H9 (cell line): ENCODE measurements at regions not wholly inside any gene's neighbourhood (a gene's known extent, or its start where the extent isn't known, plus 50 kb on each side); places are given as distances from the start of the nearest gene placed in this dataset.

Source experiments
- DNase-seq: peaks from one replicate; pipeline ENCODE4 v3.0.0-alpha.2; 2017
- H2AFZ ChIP-seq: one replicate; pipeline ENCODE4 v1.6.1; 2013; ENCODE audit warnings: mild to moderate bottlenecking, low read length, control low read depth, moderate library complexity
- H2AK5ac ChIP-seq: 2 replicates; pipeline ENCODE4 v1.6.1; 2013; ENCODE audit warnings: low read length, control low read depth, mixed read lengths; ENCODE audit not compliant: insufficient read length
- H2BK120ac ChIP-seq: one replicate; pipeline ENCODE4 v1.6.1; 2013; ENCODE audit warnings: low read depth, mild to moderate bottlenecking, low read length, control low read depth, inconsistent platforms; ENCODE audit not compliant: poor library complexity, severe bottlenecking
- H2BK12ac ChIP-seq: 2 replicates; pipeline ENCODE4 v1.6.1; 2013; ENCODE audit warnings: low read length, control low read depth, mixed read lengths, low read depth; ENCODE audit not compliant: insufficient read length
- H2BK15ac ChIP-seq: 2 replicates; pipeline ENCODE4 v1.6.1; 2013; ENCODE audit warnings: low read depth, low read length, control low read depth
- H2BK20ac ChIP-seq: one replicate; pipeline ENCODE4 v1.6.1; 2013; ENCODE audit warnings: low read depth, mild to moderate bottlenecking, low read length, control low read depth, inconsistent platforms; ENCODE audit not compliant: poor library complexity, severe bottlenecking
- H2BK5ac ChIP-seq: 2 replicates; pipeline ENCODE4 v1.6.1; 2013; ENCODE audit warnings: low read length, control low read depth, mixed read lengths; ENCODE audit not compliant: insufficient read length
- H3K14ac ChIP-seq: 2 replicates; pipeline ENCODE4 v1.6.1; 2013; ENCODE audit warnings: low read length, control low read depth; ENCODE audit not compliant: insufficient read depth
- H3K18ac ChIP-seq: 2 replicates; pipeline ENCODE4 v1.6.1; 2013; ENCODE audit warnings: low read depth, mild to moderate bottlenecking, mixed read lengths, low read length, control low read depth; ENCODE audit not compliant: insufficient read length
- H3K23ac ChIP-seq: 2 replicates; pipeline ENCODE4 v1.6.1; 2013; ENCODE audit warnings: low read length, control low read depth, mixed read lengths, low read depth; ENCODE audit not compliant: insufficient read length
- H3K23me2 ChIP-seq: 2 replicates; pipeline ENCODE4 v1.6.1; 2013; ENCODE audit warnings: low read depth, mild to moderate bottlenecking, mixed read lengths, low read length, control low read depth; ENCODE audit not compliant: insufficient read length, poor library complexity, severe bottlenecking
- H3K27ac ChIP-seq: 2 replicates; pipeline ENCODE4 v1.5.1; 2013; ENCODE audit warnings: low read length, control low read depth, mixed read lengths, low read depth; ENCODE audit not compliant: insufficient read length
- H3K27me3 ChIP-seq: 2 replicates; pipeline ENCODE4 v1.6.1; 2013; ENCODE audit warnings: low read length, control low read depth, inconsistent platforms; ENCODE audit not compliant: insufficient read depth
- H3K4ac ChIP-seq: 2 replicates; pipeline ENCODE4 v1.6.1; 2013; ENCODE audit warnings: low read depth, mild to moderate bottlenecking, control low read depth, inconsistent platforms, low read length, moderate library complexity
- H3K4me1 ChIP-seq: 2 replicates; pipeline ENCODE4 v1.6.1; 2013; ENCODE audit warnings: low read length, control low read depth, inconsistent platforms; ENCODE audit not compliant: insufficient read depth
- H3K4me2 ChIP-seq: 2 replicates; pipeline ENCODE4 v1.6.1; 2013; ENCODE audit warnings: low read length, control low read depth, mixed read lengths; ENCODE audit not compliant: insufficient read length, insufficient read depth
- H3K56ac ChIP-seq: 2 replicates; pipeline ENCODE4 v1.6.1; 2013; ENCODE audit warnings: low read depth, mild to moderate bottlenecking, mixed read lengths, low read length, control low read depth; ENCODE audit not compliant: insufficient read length
- H3K79me1 ChIP-seq: 2 replicates; pipeline ENCODE4 v1.6.1; 2013; ENCODE audit warnings: low read depth, mild to moderate bottlenecking, moderate library complexity, low read length, control low read depth, inconsistent platforms; ENCODE audit not compliant: insufficient read depth, poor library complexity, severe bottlenecking
- H3K79me2 ChIP-seq: 2 replicates; pipeline ENCODE4 v1.6.1; 2013; ENCODE audit warnings: low read length, control low read depth, inconsistent platforms; ENCODE audit not compliant: insufficient read depth
- H3K9ac ChIP-seq: 2 replicates; pipeline ENCODE4 v1.6.1; 2013; ENCODE audit warnings: low read length, control low read depth, mixed read lengths; ENCODE audit not compliant: insufficient read length; ENCODE audit errors: extremely low read depth
- H3K9me3 ChIP-seq: one replicate; pipeline ENCODE4 v1.6.1; 2013; ENCODE audit warnings: low read depth, low read length, inconsistent platforms; ENCODE audit not compliant: control insufficient read depth
- H3T11ph ChIP-seq: one replicate; pipeline ENCODE4 v1.6.1; 2013; ENCODE audit warnings: mild to moderate bottlenecking, low read length, control low read depth, inconsistent platforms
- H4K20me1 ChIP-seq: one replicate; pipeline ENCODE4 v1.6.1; 2013; ENCODE audit not compliant: control insufficient read depth, insufficient read length, insufficient read depth
- H4K5ac ChIP-seq: 2 replicates; pipeline ENCODE4 v1.6.1; 2013; ENCODE audit warnings: low read depth, mild to moderate bottlenecking, mixed read lengths, low read length, control low read depth; ENCODE audit not compliant: insufficient read length
- H4K8ac ChIP-seq: replicated peaks from 2 replicates; pipeline ENCODE4 v1.6.1; 2013; ENCODE audit warnings: low read length, control low read depth, mixed read lengths, low read depth; ENCODE audit not compliant: insufficient read length
- H4K91ac ChIP-seq: 2 replicates; pipeline ENCODE4 v1.6.1; 2013; ENCODE audit warnings: low read depth, mild to moderate bottlenecking, moderate library complexity, mixed read lengths, low read length, control low read depth; ENCODE audit not compliant: insufficient read length
- H3K27ac Mint-ChIP-seq, 3 experiments: 2 replicates in 2 of 3; 3 replicates in 1 of 3; pipeline ENCODE4 v1.8.0; 2020 to 2021; ENCODE audit warnings: mixed read lengths in 3 of 3, mild to moderate bottlenecking in 1 of 3, moderate library complexity in 1 of 3
- H3K27me3 Mint-ChIP-seq: 2 replicates; pipeline ENCODE4 v1.8.0; 2021; ENCODE audit warnings: low read depth, mild to moderate bottlenecking, moderate library complexity, mixed read lengths
- H3K36me3 Mint-ChIP-seq, 3 experiments: 2 replicates in 2 of 3; 3 replicates in 1 of 3; pipeline ENCODE4 v1.8.0; 2020 to 2021; ENCODE audit warnings: low read depth in 3 of 3, mixed read lengths in 3 of 3; ENCODE audit not compliant: insufficient read depth in 1 of 3
- H3K4me1 Mint-ChIP-seq, 2 experiments: 2 replicates each; pipeline ENCODE4 v1.8.0; 2020; ENCODE audit warnings: mixed read lengths in 2 of 2
- H3K4me3 Mint-ChIP-seq, 2 experiments: 2 replicates in 1 of 2; 3 replicates in 1 of 2; pipeline ENCODE4 v1.8.0; 2020 to 2021; ENCODE audit warnings: mild to moderate bottlenecking in 2 of 2, mixed read lengths in 2 of 2, moderate library complexity in 1 of 2
- H3K9me3 Mint-ChIP-seq, 2 experiments: 2 replicates in 1 of 2; 3 replicates in 1 of 2; pipeline ENCODE4 v1.8.0; 2020; ENCODE audit warnings: mild to moderate bottlenecking in 2 of 2, mixed read lengths in 2 of 2, moderate library complexity in 1 of 2
- CTCF ChIP-seq: fragments of 200-600 bp; sonication (generic); conservative IDR thresholded peaks from 3 replicates; pipeline ENCODE4 v1.8.0; 2021; ENCODE audit warnings: antibody characterized with exemption, mild to moderate bottlenecking

- Histone ChIP-seq H2BK15ac (no peak overlapping the region), H3K23me2 (no peaks in the 10 kb centered on the region), H3K79me2 (no peaks in the 10 kb centered on the region), H3K9me3 (no peaks in the 10 kb centered on the region), H3K23ac (no peak overlapping the region), H3K4ac (no peak overlapping the region), H3K4me2 (no peak overlapping the region), H3K18ac (no peak overlapping the region), H4K91ac (no peak overlapping the region), H3K79me1 (no peaks in the 10 kb centered on the region), H3T11ph (no peak overlapping the region), H3K27me3 (no peaks in the 10 kb centered on the region), H2BK12ac (no peak overlapping the region), H2AFZ (no peak overlapping the region), H3K56ac (no peak overlapping the region), H3K4me1 (no peaks in the 10 kb centered on the region; the same call in 1 of the 2 replicates), H2BK20ac (no peak overlapping the region), H3K27ac (no peak overlapping the region), H3K9ac (no peak overlapping the region), H3K14ac (no peak overlapping the region), H4K8ac (no peak overlapping the region), H4K5ac (no peak overlapping the region), H2BK120ac (no peak overlapping the region), H2AK5ac (no peak overlapping the region), H2BK5ac (no peak overlapping the region), H4K20me1 (no peaks in the 10 kb centered on the region)
- no peak for TF ChIP-seq CTCF
- no peak overlapping the region for H3K27ac Mint-ChIP-seq
- H3K4me1 Mint-ChIP-seq, result peaks cover 6 to 7% of the 10 kb centered on the region in 2 experiments; a peak in 1 of 4 replicates
- no peak overlapping the region for H3K4me3 Mint-ChIP-seq
- H3K36me3 Mint-ChIP-seq, result no peaks in the 10 kb centered on the region
- no peak for DNase-seq
- H3K9me3 Mint-ChIP-seq, result no peaks in the 10 kb centered on the region
- no peaks in the 10 kb centered on the region for H3K27me3 Mint-ChIP-seq
These were observed 95.9 kb downstream of the DISP1 start for GRCh38 chr1:222910699-222911098.
